ENCODE measurements at regions not wholly inside any gene's neighbourhood (a gene's known extent, or its start where the extent isn't known, plus 50 kb on each side); places are given as distances from the start of the nearest gene placed in this dataset.

DNA sequence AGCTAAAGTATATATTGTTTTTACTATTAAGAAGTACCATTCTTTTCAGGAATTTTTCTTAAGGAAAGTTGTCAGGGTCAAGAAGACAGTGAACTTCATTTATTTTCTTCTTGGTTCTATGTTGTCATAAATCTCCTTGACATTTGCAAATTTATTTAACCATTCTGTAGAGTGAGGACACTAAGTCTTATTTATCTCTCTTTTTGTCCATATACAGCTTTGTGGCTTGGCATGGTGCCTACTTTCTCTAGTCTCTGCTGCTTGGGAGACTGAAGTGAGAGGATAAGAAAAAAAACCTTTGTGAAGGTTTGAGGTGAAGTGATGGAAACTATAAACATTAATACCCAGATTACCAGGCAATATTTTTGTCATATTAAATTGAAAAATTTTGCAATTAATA, 1389.4 kb downstream of the SUCLG1 start:
- TF ChIP-seq, protein P1, sequence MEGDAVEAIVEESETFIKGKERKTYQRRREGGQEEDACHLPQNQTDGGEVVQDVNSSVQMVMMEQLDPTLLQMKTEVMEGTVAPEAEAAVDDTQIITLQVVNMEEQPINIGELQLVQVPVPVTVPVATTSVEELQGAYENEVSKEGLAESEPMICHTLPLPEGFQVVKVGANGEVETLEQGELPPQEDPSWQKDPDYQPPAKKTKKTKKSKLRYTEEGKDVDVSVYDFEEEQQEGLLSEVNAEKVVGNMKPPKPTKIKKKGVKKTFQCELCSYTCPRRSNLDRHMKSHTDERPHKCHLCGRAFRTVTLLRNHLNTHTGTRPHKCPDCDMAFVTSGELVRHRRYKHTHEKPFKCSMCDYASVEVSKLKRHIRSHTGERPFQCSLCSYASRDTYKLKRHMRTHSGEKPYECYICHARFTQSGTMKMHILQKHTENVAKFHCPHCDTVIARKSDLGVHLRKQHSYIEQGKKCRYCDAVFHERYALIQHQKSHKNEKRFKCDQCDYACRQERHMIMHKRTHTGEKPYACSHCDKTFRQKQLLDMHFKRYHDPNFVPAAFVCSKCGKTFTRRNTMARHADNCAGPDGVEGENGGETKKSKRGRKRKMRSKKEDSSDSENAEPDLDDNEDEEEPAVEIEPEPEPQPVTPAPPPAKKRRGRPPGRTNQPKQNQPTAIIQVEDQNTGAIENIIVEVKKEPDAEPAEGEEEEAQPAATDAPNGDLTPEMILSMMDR (IDR thresholded peaks at IDR 0.05), result no peak
- TF ChIP-seq POLR2A (IDR thresholded peaks at IDR 0.05), result no peak

All from testis (tissue), 2 donors.